HEK293T (cell line): ENCODE measurements at regions not wholly inside any gene's neighbourhood (a gene's known extent, or its start where the extent isn't known, plus 50 kb on each side); places are given as distances from the start of the nearest gene placed in this dataset.

ENCODE experiments used
- ARNT ChIP-seq: fragments of 450-650 bp; IDR thresholded peaks from 2 replicates; pipeline ENCODE4 v1.6.1; 2017; ENCODE audit warnings: mild to moderate bottlenecking
- BHLHE40 ChIP-seq: fragments of 450-650 bp; IDR thresholded peaks from 2 replicates; pipeline ENCODE4 v1.6.1; 2016; ENCODE audit warnings: mild to moderate bottlenecking, moderate library complexity, borderline replicate concordance
- CTBP1 ChIP-seq: fragments of 450-650 bp; IDR thresholded peaks from 2 replicates; pipeline ENCODE4 v1.6.1; 2016; ENCODE audit warnings: borderline replicate concordance
- ELF4 ChIP-seq: fragments of 450-650 bp; IDR thresholded peaks from 2 replicates; pipeline ENCODE4 v1.6.1; 2017; ENCODE audit warnings: antibody characterized with exemption
- FOXK2 ChIP-seq: fragments of 450-650 bp; IDR thresholded peaks from 2 replicates; pipeline ENCODE4 v1.6.1; 2016; ENCODE audit warnings: mild to moderate bottlenecking
- FOXM1 ChIP-seq: fragments of 450-650 bp; IDR thresholded peaks from 2 replicates; pipeline ENCODE4 v1.6.1; 2017; ENCODE audit warnings: mild to moderate bottlenecking, borderline replicate concordance
- HDGF ChIP-seq: fragments of 450-650 bp; IDR thresholded peaks from 2 replicates; pipeline ENCODE4 v1.6.1; 2017; ENCODE audit warnings: antibody characterized with exemption, borderline replicate concordance
- L3MBTL2 ChIP-seq: fragments of 450-650 bp; conservative IDR thresholded peaks from 2 replicates; pipeline ENCODE4 v1.6.1; 2016; ENCODE audit warnings: mild to moderate bottlenecking
- LEF1 ChIP-seq: fragments of 450-650 bp; IDR thresholded peaks from 2 replicates; pipeline ENCODE4 v1.6.1; 2017; ENCODE audit warnings: mild to moderate bottlenecking, borderline replicate concordance
- SP1 ChIP-seq: fragments of 450-650 bp; IDR thresholded peaks from 2 replicates; pipeline ENCODE4 v1.6.1; 2017
- SUZ12 ChIP-seq: fragments of 450-650 bp; IDR thresholded peaks from 2 replicates; pipeline ENCODE4 v1.6.1; 2016; ENCODE audit warnings: mild to moderate bottlenecking
- TARDBP ChIP-seq: fragments of 450-650 bp; IDR thresholded peaks from 2 replicates; pipeline ENCODE4 v1.6.1; 2016
- ZNF384 ChIP-seq: fragments of 450-650 bp; IDR thresholded peaks from 2 replicates; pipeline ENCODE4 v1.6.1; 2016

GRCh38 chr17:77772899-77773358 lies 185.6 kb upstream of the TNRC6C start:
- no peak for TF ChIP-seq SP1
- TF ChIP-seq ZNF384, result no peak
- TF ChIP-seq FOXK2, result no peak
- TF ChIP-seq ELF4, result no peak
- TF ChIP-seq CTBP1, result no peak
- TF ChIP-seq FOXM1, result no peak
- no peak for TF ChIP-seq LEF1
- TF ChIP-seq BHLHE40, result no peak
- no peak for TF ChIP-seq TARDBP
- TF ChIP-seq SUZ12, result no peak
- TF ChIP-seq L3MBTL2, result no peak
- no peak for TF ChIP-seq HDGF
- TF ChIP-seq ARNT, result no peak
